Neural progenitor cell (in vitro differentiated cells): ENCODE measurements at regions not wholly inside any gene's neighbourhood (a gene's known extent, or its start where the extent isn't known, plus 50 kb on each side); places are given as distances from the start of the nearest gene placed in this dataset.

Source experiments
- DNase-seq: peaks from one replicate; pipeline ENCODE4 v3.0.0-alpha.2; 2016; ENCODE audit warnings: low spot score
- H2AFZ ChIP-seq: fragments of 200-600 bp; sonication (generic); replicated peaks from 2 replicates; pipeline ENCODE4 v1.6.1; 2016; ENCODE audit warnings: antibody characterized with exemption
- H3F3A ChIP-seq: fragments of 200-600 bp; sonication (generic); 2 replicates; pipeline ENCODE4 v1.6.1; 2016; ENCODE audit warnings: antibody characterized with exemption, low read depth
- H3K27ac ChIP-seq: fragments of 200-600 bp; sonication (generic); 2 replicates; pipeline ENCODE4 v1.5.1; 2016; ENCODE audit warnings: mild to moderate bottlenecking
- H3K27me3 ChIP-seq: fragments of 200-600 bp; sonication (generic); 2 replicates; pipeline ENCODE4 v1.6.1; 2016; ENCODE audit warnings: mild to moderate bottlenecking, moderate library complexity
- H3K36me3 ChIP-seq: fragments of 200-600 bp; sonication (generic); 2 replicates; pipeline ENCODE4 v1.5.1; 2016
- H3K4me1 ChIP-seq: fragments of 200-600 bp; sonication (generic); 2 replicates; pipeline ENCODE4 v1.6.1; 2016; ENCODE audit warnings: mixed run types
- H3K4me2 ChIP-seq: fragments of 200-600 bp; sonication (generic); 2 replicates; pipeline ENCODE4 v1.6.1; 2016
- H3K4me3 ChIP-seq: fragments of 200-600 bp; sonication (generic); 2 replicates; pipeline ENCODE4 v1.5.1; 2016
- H3K79me2 ChIP-seq: fragments of 200-600 bp; sonication (generic); 2 replicates; pipeline ENCODE4 v1.6.1; 2016; ENCODE audit warnings: low read depth
- H3K9ac ChIP-seq: fragments of 200-600 bp; sonication (generic); 2 replicates; pipeline ENCODE4 v1.6.1; 2016
- H3K9me3 ChIP-seq: fragments of 200-600 bp; sonication (generic); 2 replicates; pipeline ENCODE4 v1.5.1; 2016; ENCODE audit warnings: low read depth
- H4K20me1 ChIP-seq: fragments of 200-600 bp; sonication (generic); 2 replicates; pipeline ENCODE4 v1.6.1; 2016; ENCODE audit warnings: low read depth
- H3K27ac Mint-ChIP-seq: 3 replicates; pipeline ENCODE4 v1.8.0; 2021; ENCODE audit warnings: mixed read lengths
- H3K27me3 Mint-ChIP-seq: 2 replicates; pipeline ENCODE4 v1.8.0; 2022; ENCODE audit warnings: low read depth, mild to moderate bottlenecking, inconsistent platforms, moderate library complexity, mixed read lengths; ENCODE audit not compliant: insufficient read depth
- H3K36me3 Mint-ChIP-seq: 3 replicates; pipeline ENCODE4 v1.8.0; 2021; ENCODE audit warnings: mixed read lengths
- H3K4me1 Mint-ChIP-seq: 3 replicates; pipeline ENCODE4 v1.8.0; 2021; ENCODE audit warnings: mixed read lengths
- H3K4me3 Mint-ChIP-seq: 3 replicates; pipeline ENCODE4 v1.8.0; 2021; ENCODE audit warnings: mild to moderate bottlenecking, moderate library complexity, mixed read lengths
- H3K9me3 Mint-ChIP-seq: 3 replicates; pipeline ENCODE4 v1.8.0; 2020; ENCODE audit warnings: mixed read lengths
- EZH2 ChIP-seq: fragments of 200-600 bp; sonication (generic); IDR thresholded peaks from 2 replicates; pipeline ENCODE4 v1.6.1; 2017; ENCODE audit warnings: antibody characterized with exemption, mild to moderate bottlenecking, moderate library complexity
- EZH2phosphoT487 ChIP-seq: fragments of 200-600 bp; sonication (generic); IDR thresholded peaks from 2 replicates; pipeline ENCODE4 v1.6.1; 2017; ENCODE audit warnings: antibody characterized with exemption
- TF ChIP-seq, protein P1 (sequence below): fragments of 200-600 bp; sonication (generic); IDR thresholded peaks from 2 replicates; pipeline ENCODE4 v1.5.1; 2017; ENCODE audit warnings: antibody characterized with exemption, mild to moderate bottlenecking

DNA sequence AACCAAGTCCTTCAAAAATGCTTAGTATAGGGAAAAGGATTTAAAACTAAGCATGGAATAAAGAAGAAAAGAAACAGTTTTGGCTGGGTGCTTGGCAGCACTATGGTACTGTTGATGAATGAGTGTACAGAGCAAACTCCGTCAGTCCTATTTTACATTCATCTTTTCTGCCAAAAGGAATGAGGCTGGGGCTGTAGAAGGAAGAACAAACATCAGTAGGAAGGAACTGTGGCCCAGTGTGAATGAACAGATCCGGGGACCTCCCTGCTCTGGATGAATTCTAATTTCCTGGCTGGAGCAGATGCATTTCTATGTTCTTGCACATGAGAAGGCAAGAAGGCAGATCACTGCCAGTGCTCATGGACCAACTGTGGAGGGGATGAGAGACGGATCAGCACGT, 474.0 kb upstream of the MEIS1 start:
- Histone ChIP-seq H3K4me3 (no peak overlapping the region), H3K79me2 (no peaks in the 10 kb centered on the region), H2AFZ (peak overlapping the region; percentile 34), H3K36me3 (no peaks in the 10 kb centered on the region), H3K4me1 (peaks cover 9% of the 10 kb centered on the region), H3K4me2 (no peak overlapping the region), H3K9me3 (no peaks in the 10 kb centered on the region), H3K27ac (no peak overlapping the region), H3F3A (peaks cover 14% of the 10 kb centered on the region), H3K9ac (no peak overlapping the region), H3K27me3 (peaks cover 5% of the 10 kb centered on the region), H4K20me1 (no peaks in the 10 kb centered on the region)
- no peak overlapping the region for H3K27ac Mint-ChIP-seq
- no peaks in the 10 kb centered on the region for H3K36me3 Mint-ChIP-seq
- H3K9me3 Mint-ChIP-seq: peaks cover 5% of the 10 kb centered on the region
- TF ChIP-seq, protein P1, sequence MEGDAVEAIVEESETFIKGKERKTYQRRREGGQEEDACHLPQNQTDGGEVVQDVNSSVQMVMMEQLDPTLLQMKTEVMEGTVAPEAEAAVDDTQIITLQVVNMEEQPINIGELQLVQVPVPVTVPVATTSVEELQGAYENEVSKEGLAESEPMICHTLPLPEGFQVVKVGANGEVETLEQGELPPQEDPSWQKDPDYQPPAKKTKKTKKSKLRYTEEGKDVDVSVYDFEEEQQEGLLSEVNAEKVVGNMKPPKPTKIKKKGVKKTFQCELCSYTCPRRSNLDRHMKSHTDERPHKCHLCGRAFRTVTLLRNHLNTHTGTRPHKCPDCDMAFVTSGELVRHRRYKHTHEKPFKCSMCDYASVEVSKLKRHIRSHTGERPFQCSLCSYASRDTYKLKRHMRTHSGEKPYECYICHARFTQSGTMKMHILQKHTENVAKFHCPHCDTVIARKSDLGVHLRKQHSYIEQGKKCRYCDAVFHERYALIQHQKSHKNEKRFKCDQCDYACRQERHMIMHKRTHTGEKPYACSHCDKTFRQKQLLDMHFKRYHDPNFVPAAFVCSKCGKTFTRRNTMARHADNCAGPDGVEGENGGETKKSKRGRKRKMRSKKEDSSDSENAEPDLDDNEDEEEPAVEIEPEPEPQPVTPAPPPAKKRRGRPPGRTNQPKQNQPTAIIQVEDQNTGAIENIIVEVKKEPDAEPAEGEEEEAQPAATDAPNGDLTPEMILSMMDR: no peak
- DNase-seq: no peak
- H3K4me3 Mint-ChIP-seq: no peak overlapping the region
- peaks cover 7% of the 10 kb centered on the region for H3K4me1 Mint-ChIP-seq
- no peaks in the 10 kb centered on the region for H3K27me3 Mint-ChIP-seq

DNA sequence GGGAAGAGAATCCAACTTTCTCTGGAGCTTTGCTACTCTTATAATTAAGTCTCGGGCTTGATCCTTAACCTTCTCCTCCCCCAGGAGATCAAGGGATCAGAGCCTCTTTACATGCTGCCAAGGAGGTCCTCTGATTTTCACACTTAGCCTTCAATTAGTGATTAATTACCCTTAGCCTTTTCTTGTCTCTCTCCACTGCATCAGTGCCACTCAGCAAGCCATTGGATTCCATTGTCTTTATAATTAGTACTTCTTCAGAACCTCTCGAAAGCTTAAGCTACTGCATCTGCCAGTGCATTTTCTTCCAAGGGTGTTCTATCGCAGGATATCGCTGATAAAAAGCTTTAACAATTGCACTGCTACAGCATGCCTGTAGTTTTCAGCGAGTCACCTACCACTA, 477.0 kb upstream of the MEIS1 start:
- Histone ChIP-seq H3K27ac (no peak overlapping the region), H3K36me3 (no peaks in the 10 kb centered on the region), H2AFZ (no peak overlapping the region), H3K79me2 (no peaks in the 10 kb centered on the region), H3K9me3 (no peaks in the 10 kb centered on the region), H3K27me3 (peaks cover 5% of the 10 kb centered on the region), H3K4me2 (peak overlapping the region; percentile 28), H3K9ac (no peak overlapping the region), H3F3A (peaks cover 14% of the 10 kb centered on the region), H4K20me1 (no peaks in the 10 kb centered on the region), H3K4me1 (peaks cover 9% of the 10 kb centered on the region), H3K4me3 (no peak overlapping the region)
- Mint-ChIP-seq H3K27ac (no peak overlapping the region), H3K36me3 (no peaks in the 10 kb centered on the region), H3K4me1 (peaks cover 7% of the 10 kb centered on the region), H3K9me3 (peaks cover 5% of the 10 kb centered on the region), H3K27me3 (no peaks in the 10 kb centered on the region), H3K4me3 (no peak overlapping the region)
- TF ChIP-seq, protein P1: no peak
- TF ChIP-seq EZH2: no peak
- no peak for TF ChIP-seq EZH2phosphoT487
- peak; percentile 17 for DNase-seq

DNA sequence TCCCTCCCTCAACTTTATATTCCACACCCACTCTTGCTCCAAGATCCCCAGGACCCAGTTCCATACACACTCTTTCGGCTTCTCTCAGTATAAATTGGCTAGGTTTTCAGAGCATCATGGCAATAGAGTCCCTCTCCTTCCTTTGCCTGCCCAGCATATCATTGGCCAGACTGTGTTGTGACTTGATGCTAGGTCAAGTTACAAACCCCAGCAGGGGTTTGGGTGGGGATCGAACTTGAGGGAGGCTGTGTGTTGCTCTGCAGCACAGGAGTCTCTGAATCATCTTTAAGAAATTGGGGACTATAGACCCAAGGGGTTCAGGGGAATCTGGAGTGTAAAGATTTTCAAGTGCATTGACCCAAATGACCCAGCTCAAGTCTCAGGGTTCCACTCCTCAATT, 477.5 kb upstream of the MEIS1 start:
- no peak overlapping the region for H3K27ac ChIP-seq
- TF ChIP-seq, protein P1: no peak
- TF ChIP-seq EZH2phosphoT487 (no peak), EZH2 (no peak)
- no peaks in the 10 kb centered on the region for H3K36me3 ChIP-seq
- no peak for DNase-seq
- peaks cover 9% of the 10 kb centered on the region for H3K4me1 ChIP-seq
- peak overlapping the region; percentile 28 for H3K4me2 ChIP-seq
- H3K9ac ChIP-seq: no peak overlapping the region
- H3K9me3 ChIP-seq: no peaks in the 10 kb centered on the region
- peaks cover 5% of the 10 kb centered on the region for H3K27me3 ChIP-seq
- H3F3A ChIP-seq: peaks cover 14% of the 10 kb centered on the region
- H2AFZ ChIP-seq: no peak overlapping the region
- Mint-ChIP-seq H3K27me3 (no peaks in the 10 kb centered on the region), H3K36me3 (no peaks in the 10 kb centered on the region), H3K27ac (no peak overlapping the region), H3K4me1 (peaks cover 7% of the 10 kb centered on the region), H3K9me3 (peaks cover 2% of the 10 kb centered on the region), H3K4me3 (no peak overlapping the region)
- H4K20me1 ChIP-seq: no peaks in the 10 kb centered on the region
- H3K4me3 ChIP-seq: no peak overlapping the region
- H3K79me2 ChIP-seq: no peaks in the 10 kb centered on the region

GRCh38 chr2:65955259-65955658, 479.7 kb upstream of the MEIS1 start:
- Mint-ChIP-seq H3K4me3 (no peak overlapping the region), H3K4me1 (peaks cover 7% of the 10 kb centered on the region), H3K9me3 (peaks cover 2% of the 10 kb centered on the region), H3K27me3 (no peaks in the 10 kb centered on the region), H3K36me3 (no peaks in the 10 kb centered on the region), H3K27ac (no peak overlapping the region)
- Histone ChIP-seq H2AFZ (no peak overlapping the region), H4K20me1 (no peaks in the 10 kb centered on the region), H3K4me3 (no peak overlapping the region), H3K4me1 (peaks cover 9% of the 10 kb centered on the region), H3K4me2 (no peak overlapping the region), H3K79me2 (no peaks in the 10 kb centered on the region), H3K27me3 (peaks cover 5% of the 10 kb centered on the region), H3K27ac (no peak overlapping the region), H3K36me3 (no peaks in the 10 kb centered on the region), H3K9ac (no peak overlapping the region), H3K9me3 (no peaks in the 10 kb centered on the region), H3F3A (peaks cover 14% of the 10 kb centered on the region)
- no peak for DNase-seq
- TF ChIP-seq EZH2phosphoT487 (no peak), EZH2 (no peak)
- TF ChIP-seq, protein P1: no peak
